ENCODE measurements at regions not wholly inside any gene's neighbourhood (a gene's known extent, or its start where the extent isn't known, plus 50 kb on each side); places are given as distances from the start of the nearest gene placed in this dataset.

- H3K27me3 ChIP-seq (ENCODE audit: control insufficient read depth in 2 of 2, insufficient read depth in 1 of 2, low read length in 1 of 2): no peaks in the 10 kb centered on the region
- WGBS: 94% methylated on average over 1 of the region's 1 CpG
- H3K9me3 ChIP-seq (ENCODE audit: control insufficient read depth in 2 of 2, insufficient read depth in 1 of 2, low read length in 1 of 2): no peaks in the 10 kb centered on the region
- no peak overlapping the region for H3K27ac ChIP-seq (ENCODE audit: low read depth in 1 of 2, low read length in 1 of 2)
- H3K4me3 ChIP-seq (ENCODE audit: low read length in 2 of 2): no peak overlapping the region
- no peak for DNase-seq (ENCODE audit: low read depth in 6 of 9, low spot score in 9 of 9)
- H3K4me1 ChIP-seq (ENCODE audit: control insufficient read depth in 2 of 2, insufficient read depth in 2 of 2, low read length in 2 of 2): no peaks in the 10 kb centered on the region
- no peaks in the 10 kb centered on the region for H3K36me3 ChIP-seq (ENCODE audit: control insufficient read depth in 2 of 2, insufficient read depth in 2 of 2, low read length in 1 of 2)
Observed at GRCh38 chr7:122200888-122201287, 56.8 kb upstream of the AASS start.

- Histone ChIP-seq H3K27ac (ENCODE audit: low read depth in 1 of 2, low read length in 1 of 2) (no peak overlapping the region), H3K4me1 (ENCODE audit: control insufficient read depth in 2 of 2, insufficient read depth in 2 of 2, low read length in 2 of 2) (no peaks in the 10 kb centered on the region), H3K4me3 (ENCODE audit: low read length in 2 of 2) (no peak overlapping the region), H3K27me3 (ENCODE audit: control insufficient read depth in 2 of 2, insufficient read depth in 1 of 2, low read length in 1 of 2) (no peaks in the 10 kb centered on the region), H3K9me3 (ENCODE audit: control insufficient read depth in 2 of 2, insufficient read depth in 1 of 2, low read length in 1 of 2) (no peaks in the 10 kb centered on the region), H3K36me3 (ENCODE audit: control insufficient read depth in 2 of 2, insufficient read depth in 2 of 2, low read length in 1 of 2) (no peaks in the 10 kb centered on the region)
- no peak for DNase-seq (ENCODE audit: low read depth in 6 of 9, low spot score in 9 of 9)
Observed at GRCh38 chr7:122199171-122199570, 55.1 kb upstream of the AASS start.

- Histone ChIP-seq H3K27me3 (ENCODE audit: control insufficient read depth in 2 of 2, insufficient read depth in 1 of 2, low read length in 1 of 2) (no peaks in the 10 kb centered on the region), H3K4me1 (ENCODE audit: control insufficient read depth in 2 of 2, insufficient read depth in 2 of 2, low read length in 2 of 2) (no peaks in the 10 kb centered on the region), H3K9me3 (ENCODE audit: control insufficient read depth in 2 of 2, insufficient read depth in 1 of 2, low read length in 1 of 2) (no peaks in the 10 kb centered on the region), H3K27ac (ENCODE audit: low read depth in 1 of 2, low read length in 1 of 2) (no peak overlapping the region), H3K4me3 (ENCODE audit: low read length in 2 of 2) (no peak overlapping the region), H3K36me3 (ENCODE audit: control insufficient read depth in 2 of 2, insufficient read depth in 2 of 2, low read length in 1 of 2) (no peaks in the 10 kb centered on the region)
- no peak for DNase-seq (ENCODE audit: low read depth in 6 of 9, low spot score in 9 of 9)
- 75% methylated on average over 1 of the region's 1 CpG for WGBS
Observed at GRCh38 chr7:122198581-122198980, 54.5 kb upstream of the AASS start.

Measured in thymus (tissue), 11 donors.